Tibial nerve (tissue), 4 donors: ENCODE measurements at regions not wholly inside any gene's neighbourhood (a gene's known extent, or its start where the extent isn't known, plus 50 kb on each side); places are given as distances from the start of the nearest gene placed in this dataset.

Experiments
- CTCF ChIP-seq, 5 experiments: fragments of 200-600 bp in 3 of 5; fragments of 450-650 bp in 2 of 5; sonication (generic) in 3 of 5; IDR thresholded peaks; one replicate each; pipeline ENCODE4 v1.5.1; 2016 to 2019; ENCODE audit warnings: antibody characterized with exemption in 5 of 5, mild to moderate bottlenecking in 3 of 5, moderate library complexity in 2 of 5
- EP300 ChIP-seq, 2 donors: sonication (generic); formaldehyde crosslinking; IDR thresholded peaks; one replicate each; pipeline ENCODE4 v1.6.1; 2017; ENCODE audit warnings: antibody characterized with exemption in 2 of 2, mild to moderate bottlenecking in 1 of 2
- POLR2A ChIP-seq, 2 donors: fragments of 450-650 bp; IDR thresholded peaks; one replicate each; pipeline ENCODE4 v1.6.1; 2017; ENCODE audit warnings: antibody characterized with exemption in 2 of 2, mild to moderate bottlenecking in 2 of 2, moderate library complexity in 2 of 2

- no peak for TF ChIP-seq POLR2A (IDR thresholded peaks at IDR 0.05)
- no peak for TF ChIP-seq CTCF (IDR thresholded peaks at IDR 0.05)
- TF ChIP-seq EP300 (IDR thresholded peaks at IDR 0.05), result no peak
Observed at GRCh38 chr3:105285653-105286241, 81.0 kb upstream of the ALCAM start.
